ENCODE measurements at regions not wholly inside any gene's neighbourhood (a gene's known extent, or its start where the extent isn't known, plus 50 kb on each side); places are given as distances from the start of the nearest gene placed in this dataset.

DNA sequence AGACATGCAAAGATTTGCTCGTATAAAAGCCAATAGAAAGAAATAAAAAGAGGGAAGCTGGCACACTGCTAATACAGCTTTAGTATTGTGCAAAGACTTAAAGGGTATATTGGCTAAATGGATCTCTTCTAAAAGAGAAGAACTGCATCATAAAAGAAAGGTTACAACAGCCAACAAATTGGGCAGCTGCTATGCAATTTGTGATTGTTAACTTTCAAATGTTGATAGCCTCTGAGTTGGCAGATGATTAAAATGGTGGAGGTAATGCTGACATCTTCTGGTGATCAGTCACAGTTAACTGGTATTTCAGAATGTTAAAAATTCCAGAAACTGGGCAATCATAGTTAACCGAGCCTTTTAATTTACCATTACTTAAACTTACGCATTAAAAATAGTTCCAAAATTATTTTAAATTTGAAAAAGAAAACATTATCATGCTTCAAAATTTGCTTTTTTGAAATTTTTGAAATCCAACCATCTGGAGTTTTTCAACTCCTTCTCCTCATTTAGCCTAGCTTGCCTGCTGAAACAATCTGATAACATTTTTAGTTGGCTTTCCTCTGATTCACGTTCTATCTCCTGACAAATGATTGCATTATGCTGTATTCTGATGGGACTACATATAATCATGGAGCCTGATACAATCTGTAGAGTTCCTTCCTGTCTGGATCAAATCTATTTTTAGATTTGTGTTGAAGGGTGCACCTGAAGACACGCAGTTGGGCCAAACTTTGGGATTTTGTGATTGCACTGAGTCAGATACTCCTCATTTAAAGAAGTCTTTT, 144.0 kb upstream of the PDZRN3 start:
- H3K27me3 Mint-ChIP-seq (ENCODE audit: unreplicated experiment): no peaks in the 10 kb centered on the region
- no peak overlapping the region for H3K4me3 Mint-ChIP-seq (ENCODE audit: unreplicated experiment)
- no peaks in the 10 kb centered on the region for H3K36me3 Mint-ChIP-seq (ENCODE audit: unreplicated experiment)
- TF ChIP-seq, protein P1, sequence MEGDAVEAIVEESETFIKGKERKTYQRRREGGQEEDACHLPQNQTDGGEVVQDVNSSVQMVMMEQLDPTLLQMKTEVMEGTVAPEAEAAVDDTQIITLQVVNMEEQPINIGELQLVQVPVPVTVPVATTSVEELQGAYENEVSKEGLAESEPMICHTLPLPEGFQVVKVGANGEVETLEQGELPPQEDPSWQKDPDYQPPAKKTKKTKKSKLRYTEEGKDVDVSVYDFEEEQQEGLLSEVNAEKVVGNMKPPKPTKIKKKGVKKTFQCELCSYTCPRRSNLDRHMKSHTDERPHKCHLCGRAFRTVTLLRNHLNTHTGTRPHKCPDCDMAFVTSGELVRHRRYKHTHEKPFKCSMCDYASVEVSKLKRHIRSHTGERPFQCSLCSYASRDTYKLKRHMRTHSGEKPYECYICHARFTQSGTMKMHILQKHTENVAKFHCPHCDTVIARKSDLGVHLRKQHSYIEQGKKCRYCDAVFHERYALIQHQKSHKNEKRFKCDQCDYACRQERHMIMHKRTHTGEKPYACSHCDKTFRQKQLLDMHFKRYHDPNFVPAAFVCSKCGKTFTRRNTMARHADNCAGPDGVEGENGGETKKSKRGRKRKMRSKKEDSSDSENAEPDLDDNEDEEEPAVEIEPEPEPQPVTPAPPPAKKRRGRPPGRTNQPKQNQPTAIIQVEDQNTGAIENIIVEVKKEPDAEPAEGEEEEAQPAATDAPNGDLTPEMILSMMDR (IDR thresholded peaks at IDR 0.05; ENCODE audit: partially characterized antibody, unreplicated experiment): no peak
- no peak for DNase-seq
- H3K4me1 Mint-ChIP-seq (ENCODE audit: low read depth, unreplicated experiment): no peaks in the 10 kb centered on the region
- no peak overlapping the region for H3K27ac Mint-ChIP-seq (ENCODE audit: unreplicated experiment)
- H3K9me3 Mint-ChIP-seq (ENCODE audit: unreplicated experiment): no peaks in the 10 kb centered on the region

GRCh38 chr3:73766599-73767381, 142.0 kb upstream of the PDZRN3 start:
- DNase-seq: no peak
- Mint-ChIP-seq H3K36me3 (ENCODE audit: unreplicated experiment) (no peaks in the 10 kb centered on the region), H3K4me3 (ENCODE audit: unreplicated experiment) (no peak overlapping the region), H3K27me3 (ENCODE audit: unreplicated experiment) (no peaks in the 10 kb centered on the region), H3K9me3 (ENCODE audit: unreplicated experiment) (no peaks in the 10 kb centered on the region), H3K27ac (ENCODE audit: unreplicated experiment) (no peak overlapping the region), H3K4me1 (ENCODE audit: low read depth, unreplicated experiment) (no peaks in the 10 kb centered on the region)
- TF ChIP-seq, protein P1 (IDR thresholded peaks at IDR 0.05; ENCODE audit: partially characterized antibody, unreplicated experiment): no peak

DNA sequence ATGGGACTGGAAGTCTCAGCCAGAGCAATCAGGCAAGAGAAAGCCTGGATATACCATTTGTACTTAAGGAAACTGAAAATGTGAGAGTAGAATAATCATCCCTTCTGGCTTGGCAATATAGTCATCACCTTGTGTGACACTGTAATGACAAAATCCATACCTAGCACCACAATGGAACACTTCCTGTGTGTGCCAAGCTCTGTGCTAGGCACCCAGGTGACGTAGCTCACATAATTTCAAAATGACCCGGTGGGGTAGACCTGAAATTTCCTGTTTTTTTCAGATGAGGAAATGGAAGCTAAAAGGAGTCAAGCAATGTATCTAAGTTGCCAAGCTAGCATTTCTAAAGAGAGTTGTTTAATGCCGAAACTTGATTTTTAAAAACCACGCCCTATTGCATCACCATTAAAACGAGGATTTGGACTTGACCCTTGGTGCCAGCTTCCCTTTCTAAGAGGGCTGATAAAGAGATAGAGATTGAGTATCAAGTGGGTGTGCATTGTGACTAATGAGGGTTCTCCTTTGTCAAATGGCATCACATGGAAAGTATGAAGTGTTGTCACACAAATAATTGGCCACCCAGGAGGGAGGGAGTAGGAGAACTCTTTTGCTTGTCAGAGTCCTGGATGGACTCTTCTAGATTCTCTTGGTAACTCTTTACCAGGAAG, 141.3 kb upstream of the PDZRN3 start:
- Mint-ChIP-seq H3K36me3 (ENCODE audit: unreplicated experiment) (no peaks in the 10 kb centered on the region), H3K9me3 (ENCODE audit: unreplicated experiment) (no peaks in the 10 kb centered on the region), H3K4me3 (ENCODE audit: unreplicated experiment) (no peak overlapping the region), H3K4me1 (ENCODE audit: low read depth, unreplicated experiment) (no peaks in the 10 kb centered on the region), H3K27me3 (ENCODE audit: unreplicated experiment) (no peaks in the 10 kb centered on the region), H3K27ac (ENCODE audit: unreplicated experiment) (no peak overlapping the region)
- TF ChIP-seq, protein P1 (IDR thresholded peaks at IDR 0.05; ENCODE audit: partially characterized antibody, unreplicated experiment): no peak
- DNase-seq: no peak

DNA sequence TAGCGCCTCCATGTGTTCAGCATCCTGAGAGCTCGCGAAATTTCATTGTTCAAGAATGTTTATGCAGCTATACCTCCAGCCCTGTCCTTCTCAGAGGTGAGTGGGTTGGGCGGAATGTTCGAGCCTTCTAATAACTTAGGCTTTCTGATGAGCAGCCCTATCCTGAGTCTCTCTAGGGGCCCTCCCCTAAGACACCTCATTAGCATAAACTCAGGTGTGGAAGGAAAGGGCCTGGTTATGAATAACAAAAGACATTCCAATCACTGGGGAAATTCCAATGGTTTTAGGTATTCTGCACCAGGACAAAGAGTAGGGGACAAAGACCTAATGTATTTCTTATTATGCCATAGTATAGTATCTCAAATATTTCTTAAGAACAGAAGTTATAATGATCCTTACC, 138.1 kb upstream of the PDZRN3 start:
- no peak overlapping the region for H3K27ac Mint-ChIP-seq (ENCODE audit: unreplicated experiment)
- H3K27me3 Mint-ChIP-seq (ENCODE audit: unreplicated experiment): no peaks in the 10 kb centered on the region
- no peak overlapping the region for H3K4me3 Mint-ChIP-seq (ENCODE audit: unreplicated experiment)
- no peaks in the 10 kb centered on the region for H3K36me3 Mint-ChIP-seq (ENCODE audit: unreplicated experiment)
- DNase-seq: no peak
- peaks cover 1% of the 10 kb centered on the region for H3K4me1 Mint-ChIP-seq (ENCODE audit: low read depth, unreplicated experiment)
- H3K9me3 Mint-ChIP-seq (ENCODE audit: unreplicated experiment): no peaks in the 10 kb centered on the region
- TF ChIP-seq, protein P1 (IDR thresholded peaks at IDR 0.05; ENCODE audit: partially characterized antibody, unreplicated experiment): no peak
